ENCODE measurements at regions not wholly inside any gene's neighbourhood (a gene's known extent, or its start where the extent isn't known, plus 50 kb on each side); places are given as distances from the start of the nearest gene placed in this dataset.

DNA sequence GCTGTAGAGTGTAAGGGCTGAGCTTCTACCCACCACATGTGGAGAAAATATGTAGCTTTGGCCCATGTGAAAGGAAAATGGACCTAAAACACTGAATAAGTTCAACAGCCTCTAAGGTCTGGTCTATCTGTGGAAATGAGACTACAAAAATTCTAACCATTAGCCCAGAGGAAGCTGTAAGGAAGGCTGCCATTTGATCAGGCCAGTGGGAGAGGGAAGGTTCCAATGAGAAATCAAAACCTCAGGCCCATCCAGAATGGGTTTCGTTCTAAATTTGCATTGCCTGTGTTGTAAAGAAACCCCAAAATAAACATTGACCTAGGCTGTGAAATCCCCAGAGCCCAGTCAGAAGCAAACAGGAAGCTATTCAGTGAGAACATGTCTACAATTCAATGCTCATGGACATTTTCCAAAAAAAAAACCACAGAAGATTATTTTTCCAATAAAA, 320.4 kb upstream of the SLC7A11 start:
- TF ChIP-seq EZH2 (IDR thresholded peaks at IDR 0.05; ENCODE audit: low read length, unreplicated experiment) (no peak), EZH2phosphoT487 (IDR thresholded peaks at IDR 0.05; ENCODE audit: borderline replicate concordance, low read length) (no peak)
- TF ChIP-seq, protein P1, sequence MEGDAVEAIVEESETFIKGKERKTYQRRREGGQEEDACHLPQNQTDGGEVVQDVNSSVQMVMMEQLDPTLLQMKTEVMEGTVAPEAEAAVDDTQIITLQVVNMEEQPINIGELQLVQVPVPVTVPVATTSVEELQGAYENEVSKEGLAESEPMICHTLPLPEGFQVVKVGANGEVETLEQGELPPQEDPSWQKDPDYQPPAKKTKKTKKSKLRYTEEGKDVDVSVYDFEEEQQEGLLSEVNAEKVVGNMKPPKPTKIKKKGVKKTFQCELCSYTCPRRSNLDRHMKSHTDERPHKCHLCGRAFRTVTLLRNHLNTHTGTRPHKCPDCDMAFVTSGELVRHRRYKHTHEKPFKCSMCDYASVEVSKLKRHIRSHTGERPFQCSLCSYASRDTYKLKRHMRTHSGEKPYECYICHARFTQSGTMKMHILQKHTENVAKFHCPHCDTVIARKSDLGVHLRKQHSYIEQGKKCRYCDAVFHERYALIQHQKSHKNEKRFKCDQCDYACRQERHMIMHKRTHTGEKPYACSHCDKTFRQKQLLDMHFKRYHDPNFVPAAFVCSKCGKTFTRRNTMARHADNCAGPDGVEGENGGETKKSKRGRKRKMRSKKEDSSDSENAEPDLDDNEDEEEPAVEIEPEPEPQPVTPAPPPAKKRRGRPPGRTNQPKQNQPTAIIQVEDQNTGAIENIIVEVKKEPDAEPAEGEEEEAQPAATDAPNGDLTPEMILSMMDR (conservative IDR thresholded peaks at IDR 0.05; ENCODE audit: low read depth, low read length): no peak

Measured in PC-3 (cell line).